ENCODE measurements at regions not wholly inside any gene's neighbourhood (a gene's known extent, or its start where the extent isn't known, plus 50 kb on each side); places are given as distances from the start of the nearest gene placed in this dataset.

DNA sequence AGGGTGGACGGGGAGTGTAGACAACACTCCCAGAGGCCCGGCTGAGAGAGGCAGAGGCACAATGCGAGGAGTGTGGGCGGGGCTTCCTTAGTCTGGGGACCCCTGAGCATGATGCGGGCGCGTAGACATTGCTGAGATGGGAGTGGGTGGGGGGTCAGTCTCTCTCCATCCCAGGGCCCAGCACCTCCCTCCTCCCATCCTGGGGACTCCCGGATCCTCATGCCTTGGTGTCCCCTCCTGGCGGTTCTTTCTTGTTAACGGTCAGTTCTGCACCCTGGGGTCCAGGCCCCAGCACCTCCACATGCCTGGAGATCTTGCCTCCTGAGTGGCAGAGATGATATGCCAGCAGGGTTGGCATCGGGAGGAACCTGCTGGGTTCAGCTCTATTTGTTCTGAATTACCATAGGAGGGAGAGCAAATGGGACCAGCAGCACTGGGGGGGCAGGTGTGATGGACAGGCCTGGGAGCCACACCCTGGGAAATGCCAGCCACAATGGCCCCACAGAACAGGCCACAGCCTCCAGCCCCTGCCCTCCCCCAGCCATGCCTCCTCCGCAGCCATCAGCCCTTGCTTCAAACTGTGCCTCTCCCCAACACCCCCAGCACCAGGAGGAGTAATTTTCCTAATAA, 55.7 kb downstream of the RTL6 start:
- DNase-seq = no peak

DNA sequence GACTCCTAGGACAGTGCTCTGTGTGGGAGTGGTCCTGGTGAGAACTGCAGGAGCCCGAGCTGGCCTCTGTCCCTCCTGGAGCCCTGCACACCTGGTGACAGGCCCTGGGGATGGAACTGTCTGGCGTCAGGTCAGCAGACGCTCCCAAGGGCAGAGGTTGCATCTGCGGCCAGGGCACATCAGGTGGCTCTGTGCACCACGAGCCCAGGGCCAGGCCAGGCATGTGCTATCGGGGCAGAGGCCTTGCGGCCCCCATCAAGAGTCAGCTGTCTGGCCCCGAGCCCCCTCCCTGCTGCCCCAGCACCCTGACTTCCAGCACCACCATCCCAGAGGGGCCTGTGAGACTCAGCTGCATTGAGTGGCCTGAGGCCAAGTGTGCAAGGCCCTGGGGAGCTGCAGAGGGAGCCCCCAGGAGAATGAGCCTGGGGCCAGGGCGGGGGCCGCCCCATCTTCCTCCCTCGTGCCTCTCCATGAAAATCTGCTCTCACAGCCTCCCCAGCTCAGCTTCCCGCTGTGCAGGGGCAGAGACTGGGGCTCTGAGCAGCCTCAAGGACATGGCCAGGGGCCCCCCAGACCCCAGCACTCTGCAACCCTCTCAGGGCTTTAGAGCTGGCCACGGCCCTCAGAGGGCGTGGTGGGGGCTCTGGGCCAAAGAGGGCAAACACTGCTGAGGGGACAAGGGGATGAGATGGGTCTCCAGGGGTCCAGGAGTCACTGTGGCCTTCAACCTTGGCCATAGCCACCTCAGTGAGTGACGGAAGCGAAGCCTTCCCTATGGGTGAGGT, 56.4 kb downstream of the RTL6 start:
- no peak for DNase-seq

DNA sequence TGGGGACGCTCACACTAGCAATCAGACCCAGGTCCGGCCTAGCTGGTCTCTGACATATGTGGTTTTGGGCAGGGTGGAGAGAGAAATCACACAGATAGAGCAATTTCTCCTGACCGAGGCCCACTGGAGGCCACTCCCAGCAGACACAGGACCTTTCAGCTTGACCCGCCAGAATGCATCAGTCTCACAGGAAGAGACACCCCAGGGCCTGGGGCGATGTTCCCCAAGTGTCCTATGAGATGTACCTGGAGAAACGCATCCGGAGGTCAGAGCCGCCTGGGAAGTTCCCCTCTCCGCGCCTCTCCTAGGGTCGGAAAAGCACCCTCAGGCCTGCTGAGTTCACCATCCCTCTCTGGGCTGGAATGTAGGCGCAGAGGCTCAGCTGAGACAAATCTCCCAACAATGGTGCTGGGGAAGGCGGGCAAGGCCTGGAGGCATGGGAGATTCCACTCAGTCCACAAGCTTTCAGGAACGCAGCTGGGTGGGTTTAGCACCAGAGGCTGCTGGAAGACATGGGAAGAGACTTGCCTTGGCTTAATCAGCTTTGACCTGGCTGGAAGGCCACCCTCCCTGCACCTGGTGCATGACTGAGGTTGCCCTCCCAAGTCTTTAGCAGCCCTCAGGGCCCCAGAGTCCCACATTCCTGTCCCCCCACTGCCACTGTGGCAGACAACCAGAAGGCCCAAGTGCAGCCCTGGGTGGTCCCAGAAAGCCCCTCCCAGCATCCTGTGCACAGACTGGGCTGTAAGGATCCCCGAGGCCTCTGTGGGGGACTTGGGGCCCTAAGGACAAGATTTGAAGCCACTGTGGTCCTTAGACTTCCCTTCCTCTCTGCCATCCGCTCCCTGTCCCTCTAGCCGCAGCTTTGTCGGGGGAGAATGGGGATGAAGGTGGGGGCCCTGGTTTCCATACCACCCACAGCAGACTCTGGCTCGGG, 57.5 kb downstream of the RTL6 start:
- no peak for DNase-seq

DNA sequence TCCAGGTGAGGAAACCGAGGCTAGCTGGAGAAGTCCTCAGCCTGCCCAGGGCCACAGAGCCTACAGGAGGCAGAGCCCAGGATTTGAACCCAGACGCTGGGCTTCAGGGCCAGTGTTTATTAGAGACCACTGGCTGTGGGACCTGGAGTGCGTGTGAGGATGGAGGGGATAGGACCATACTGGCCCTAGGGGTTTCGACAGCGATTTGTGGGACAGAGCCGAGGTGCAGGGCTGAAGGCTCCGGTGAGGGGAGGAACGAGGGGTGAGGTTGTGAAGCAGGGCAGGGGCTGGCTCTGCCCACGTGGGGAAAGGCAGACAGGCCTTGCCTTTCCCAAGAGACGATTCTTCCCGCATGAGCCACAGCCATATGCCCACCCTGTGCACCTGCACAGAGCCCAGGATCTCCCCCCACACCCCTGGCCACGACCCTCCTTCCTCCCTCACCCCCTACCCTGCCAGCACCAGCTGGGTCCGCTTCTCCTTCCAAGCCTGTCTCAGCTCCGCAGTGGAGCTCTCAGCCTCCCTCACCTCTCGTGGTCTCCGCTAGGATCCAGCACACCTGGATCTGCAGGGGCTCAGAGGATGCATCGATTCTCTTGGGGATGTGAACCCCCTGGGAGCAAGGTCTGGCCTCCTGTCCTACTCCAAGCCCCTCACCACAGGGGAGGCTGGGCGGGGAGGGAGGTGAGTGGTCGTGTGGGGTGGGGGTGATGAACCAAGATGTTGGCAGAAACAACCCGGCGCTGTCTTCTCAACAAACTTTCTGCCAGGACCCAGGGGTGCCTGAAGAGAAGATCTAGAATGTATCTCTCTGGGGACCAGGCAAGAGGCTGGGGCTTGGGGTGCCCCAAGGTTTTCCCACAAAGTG, 58.4 kb downstream of the RTL6 start:
- no peak for DNase-seq

DNA sequence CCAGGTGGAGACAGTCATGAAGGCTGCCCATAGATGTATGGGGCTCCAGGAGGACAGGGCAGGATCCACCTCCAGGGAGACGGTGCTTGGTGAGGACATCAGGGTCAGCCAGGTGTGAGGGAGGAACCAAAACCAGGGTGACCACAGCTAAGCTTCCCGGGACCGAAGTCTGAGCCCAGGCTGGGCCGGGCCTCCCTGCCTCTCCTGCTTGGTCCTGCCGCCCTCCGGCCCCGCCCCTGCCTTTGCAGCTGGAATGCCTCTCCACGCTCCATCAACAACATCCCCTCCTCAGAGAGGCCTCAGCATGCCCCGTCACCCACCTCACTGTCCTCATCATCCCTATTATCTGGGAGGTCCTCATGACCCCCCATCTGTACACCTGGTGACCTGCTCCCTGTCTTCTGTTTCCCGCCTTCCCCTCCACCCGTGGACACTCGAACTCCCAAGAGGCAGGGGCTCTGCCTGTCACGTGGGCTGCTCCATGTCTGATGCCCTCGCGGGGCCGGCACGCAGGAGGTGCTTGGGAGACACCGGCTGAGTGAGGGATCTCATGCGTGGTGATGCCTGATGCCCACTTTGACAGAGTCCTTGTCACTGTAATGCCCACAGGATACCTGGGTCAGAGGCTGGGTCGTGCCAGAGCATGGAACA, 59.4 kb downstream of the RTL6 start:
- no peak for DNase-seq

DNA sequence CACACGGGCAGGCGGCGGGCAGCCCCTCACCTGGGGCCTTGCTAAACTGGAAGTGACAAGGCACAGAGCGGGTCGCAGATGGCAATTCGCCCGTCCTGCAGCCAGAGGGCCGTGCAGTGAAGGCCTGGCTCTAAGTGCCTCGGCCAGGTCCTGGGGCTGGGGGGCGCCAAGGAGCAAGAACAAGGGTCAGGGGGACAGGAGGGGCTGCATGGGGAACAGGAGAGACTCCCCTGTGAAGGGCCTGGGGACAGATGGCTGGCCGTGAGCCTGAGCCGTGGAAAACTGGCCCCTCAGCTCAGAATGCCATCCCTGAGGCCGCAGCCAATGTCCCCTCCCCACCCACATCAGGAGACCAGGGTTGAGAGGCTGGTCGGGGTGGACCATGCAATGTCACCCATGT, 60.0 kb downstream of the RTL6 start:
- DNase-seq = no peak

DNA sequence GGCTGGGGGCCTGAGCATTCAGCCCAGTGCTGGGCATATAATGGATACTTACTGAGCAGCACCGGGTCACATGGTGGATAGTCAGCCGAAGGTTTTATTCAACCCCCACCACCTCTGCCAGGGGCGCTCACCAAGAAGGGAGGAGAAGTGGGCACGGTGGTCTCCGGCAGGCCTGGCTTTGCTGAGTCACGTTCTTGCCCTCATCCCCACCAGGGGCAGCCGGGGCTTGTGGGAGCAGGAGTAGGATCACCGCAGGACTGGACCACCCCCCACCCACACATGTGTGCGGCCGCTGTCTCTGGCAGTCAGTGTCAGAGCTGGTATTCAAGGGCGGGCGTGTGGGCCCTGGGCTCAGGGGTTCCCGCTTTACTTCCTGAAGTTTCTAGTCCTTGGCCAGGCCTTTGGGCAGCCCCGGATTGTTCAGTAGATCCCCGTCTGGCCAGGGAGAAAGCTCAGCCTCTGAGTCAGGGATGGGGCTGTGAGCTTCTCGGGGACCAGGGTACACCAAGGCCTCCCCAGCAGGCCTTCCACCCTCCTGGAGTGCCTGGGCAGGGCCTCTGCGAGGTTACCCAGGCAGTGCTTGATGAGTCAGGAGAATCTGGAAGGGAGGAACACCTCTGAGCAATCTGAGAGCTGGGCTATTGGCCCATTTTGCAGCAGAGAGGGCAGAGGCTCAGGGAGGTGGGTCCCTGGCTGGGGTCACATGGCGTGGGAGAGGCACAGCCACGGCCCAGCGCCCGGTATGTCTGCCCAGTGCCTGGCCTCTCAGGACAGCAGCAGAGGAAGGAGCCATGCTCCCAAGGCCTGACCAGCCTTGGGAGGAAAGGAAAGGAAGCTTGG, 60.6 kb downstream of the RTL6 start:
- no peak for DNase-seq

DNA sequence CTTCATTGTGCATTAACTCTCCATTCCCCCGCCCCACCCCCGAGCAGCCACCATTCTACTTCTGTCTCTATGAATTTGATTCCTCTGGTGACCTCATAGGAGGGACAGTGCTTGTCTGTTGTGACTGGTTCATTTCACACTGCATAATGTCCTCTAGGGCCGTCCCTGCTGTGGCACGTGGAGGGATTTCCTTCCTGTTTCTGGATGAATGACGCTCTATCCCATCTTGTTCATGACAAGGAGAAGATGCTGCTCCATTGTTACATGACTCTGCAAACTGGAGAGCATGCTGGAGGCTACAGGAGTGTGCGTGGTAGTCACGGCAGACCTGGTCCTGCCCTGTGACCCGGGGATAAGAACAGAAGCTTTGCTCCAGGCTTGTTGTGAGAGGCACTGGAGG, 61.3 kb downstream of the RTL6 start:
- DNase-seq = no peak

DNA sequence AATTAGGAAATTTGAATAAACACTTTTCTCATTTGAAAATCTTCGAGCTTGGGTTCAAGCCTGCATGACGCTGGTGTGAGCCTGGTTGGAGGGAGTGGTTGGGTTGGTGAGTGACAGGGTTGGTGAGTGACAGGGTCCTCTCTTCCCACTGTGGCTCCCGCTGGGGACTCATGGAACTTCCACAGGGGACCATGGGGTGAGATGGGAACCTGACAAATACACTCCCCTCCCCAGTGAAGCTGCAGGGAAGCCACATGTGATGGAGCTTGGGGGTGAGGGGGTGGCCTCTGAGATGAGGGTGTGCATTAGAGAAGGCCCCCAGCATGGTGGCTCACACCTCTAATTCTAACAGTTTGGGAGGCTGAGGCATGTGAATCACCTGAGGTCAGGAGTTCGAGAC, 66.8 kb downstream of the RTL6 start:
- DNase-seq = no peak

DNA sequence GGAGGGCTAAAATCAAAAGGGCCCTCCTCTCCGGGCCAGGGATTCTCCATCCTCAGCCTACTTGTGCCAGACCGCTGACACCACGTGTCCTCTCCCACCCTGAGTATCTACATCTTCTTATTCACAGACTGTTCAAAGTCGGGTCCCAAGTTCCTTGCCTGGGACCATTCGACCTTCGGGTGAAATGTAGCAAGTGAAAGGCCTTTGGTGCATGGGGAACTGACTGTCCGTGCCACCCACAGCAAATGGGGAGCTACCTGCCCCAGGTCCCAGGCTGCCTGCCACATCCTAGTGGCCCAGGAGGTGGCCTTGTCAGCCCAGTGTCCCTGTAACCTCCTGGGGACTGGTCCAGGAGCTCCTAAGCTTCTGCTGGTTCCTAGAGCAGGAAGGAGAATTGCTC, 67.3 kb downstream of the RTL6 start:
- no peak for DNase-seq

DNA sequence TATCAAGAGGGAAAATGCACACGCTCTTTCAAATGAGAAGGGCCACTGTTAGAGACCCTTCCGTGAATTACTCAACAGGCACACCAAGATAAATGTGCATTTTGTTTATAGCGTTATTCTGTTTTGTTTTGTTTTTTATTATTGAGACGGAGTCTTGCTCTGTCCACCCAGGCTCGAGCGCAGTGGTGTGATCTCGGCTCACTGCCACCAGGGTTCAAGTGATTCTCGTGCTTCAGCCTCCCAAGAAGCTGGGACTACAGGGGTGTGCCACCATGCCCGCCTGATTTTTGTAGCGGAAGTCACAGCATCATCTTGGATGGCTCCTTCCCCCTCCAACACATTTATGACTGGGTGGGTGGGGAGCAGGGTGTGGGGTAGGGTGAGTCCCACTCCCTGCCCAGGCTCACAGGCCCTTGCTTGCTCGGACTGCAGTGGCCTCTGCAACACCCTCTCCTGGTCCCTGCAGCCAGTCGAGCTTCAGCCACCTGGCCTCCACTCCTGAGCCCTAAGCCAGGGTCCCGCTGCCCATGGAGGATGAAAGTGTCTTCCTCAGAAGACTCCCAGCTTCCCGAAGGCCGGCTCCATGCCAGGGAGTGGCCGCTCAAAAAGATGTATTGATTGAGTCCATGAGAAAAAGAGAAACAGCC, 68.0 kb downstream of the RTL6 start:
- DNase-seq = no peak

DNA sequence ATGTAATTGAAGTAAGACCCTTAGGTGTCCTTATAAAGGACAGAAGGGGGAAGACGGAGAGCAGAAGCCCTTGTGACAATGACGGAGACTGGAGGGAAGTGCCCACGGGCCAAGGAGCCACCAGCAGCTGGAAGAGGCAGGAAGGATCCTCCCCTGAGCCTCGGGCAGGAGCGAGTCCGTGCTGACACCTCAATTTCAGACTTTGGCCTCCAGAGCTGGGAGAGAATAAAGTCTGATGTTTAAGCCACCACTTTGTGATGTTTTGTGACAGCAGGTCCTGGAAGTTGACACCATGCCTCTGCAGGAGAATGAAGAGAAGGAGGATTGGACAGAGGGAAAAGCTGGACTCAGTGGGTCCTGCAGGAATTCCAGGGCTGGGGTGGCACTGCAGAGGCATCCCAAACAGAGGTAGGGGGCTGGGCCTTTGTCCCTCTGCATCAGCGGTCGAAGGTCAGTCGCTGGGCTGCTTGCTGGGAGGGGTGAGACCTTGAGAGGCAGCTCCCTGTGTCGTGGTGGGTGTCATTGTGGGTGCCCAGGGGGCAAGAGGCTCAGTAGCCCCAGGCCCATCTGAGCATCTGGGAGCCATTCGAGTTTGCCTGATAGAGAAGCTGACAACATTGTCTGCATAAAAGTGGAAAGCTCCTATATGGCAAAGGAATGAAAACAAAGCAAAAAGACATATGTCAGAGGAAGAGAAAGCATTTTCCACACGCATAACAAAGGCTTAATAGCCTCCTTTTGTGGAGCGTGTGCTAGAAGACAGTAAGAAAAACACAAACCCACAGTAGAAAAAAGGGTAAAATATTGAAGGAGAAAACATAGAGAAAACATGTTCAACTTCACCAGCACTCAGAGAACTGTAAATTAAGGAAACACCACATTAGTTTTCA, 68.8 kb downstream of the RTL6 start:
- no peak for DNase-seq

DNA sequence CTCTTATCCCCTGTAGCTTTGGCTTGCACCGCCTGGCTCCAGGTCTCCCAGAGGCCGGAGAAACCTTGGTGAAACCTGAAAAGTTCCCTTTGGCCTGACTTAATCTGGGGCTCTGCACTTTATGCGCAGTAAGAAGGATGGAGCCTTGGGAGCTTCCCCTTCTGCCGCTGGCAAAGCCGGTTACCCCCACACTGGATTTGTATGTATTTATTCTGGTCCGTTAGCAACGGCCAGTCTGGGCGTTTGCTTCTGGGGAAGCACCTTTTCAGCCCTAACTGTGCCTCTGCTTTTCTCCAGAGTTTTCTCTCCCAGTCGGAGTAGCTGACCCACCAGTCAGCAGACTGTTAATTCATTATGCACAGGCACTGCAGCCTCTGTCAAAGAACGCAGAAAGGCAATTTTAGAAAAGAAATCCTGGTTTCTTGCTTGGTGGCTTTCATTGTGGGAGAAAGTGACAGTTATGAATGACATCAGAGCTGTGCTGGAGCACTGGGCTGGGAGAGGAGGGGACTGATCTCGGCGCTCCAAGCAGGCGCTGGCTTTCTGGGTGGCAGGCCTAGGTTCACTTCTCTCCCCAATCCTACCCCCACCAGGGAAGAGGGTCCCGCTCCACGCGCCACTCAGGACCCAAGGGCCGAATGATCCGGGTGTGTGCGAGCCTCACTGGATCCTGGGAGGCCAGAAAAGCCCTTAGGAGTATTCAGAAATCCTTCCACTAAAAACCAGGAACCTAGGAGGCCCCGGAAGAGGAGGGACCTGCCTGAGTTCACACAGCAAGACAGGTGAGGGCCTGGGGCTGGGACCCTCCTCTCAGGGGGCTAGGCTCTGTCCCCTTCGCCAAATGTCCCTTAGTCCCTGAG, 70.2 kb downstream of the RTL6 start:
- no peak for DNase-seq

DNA sequence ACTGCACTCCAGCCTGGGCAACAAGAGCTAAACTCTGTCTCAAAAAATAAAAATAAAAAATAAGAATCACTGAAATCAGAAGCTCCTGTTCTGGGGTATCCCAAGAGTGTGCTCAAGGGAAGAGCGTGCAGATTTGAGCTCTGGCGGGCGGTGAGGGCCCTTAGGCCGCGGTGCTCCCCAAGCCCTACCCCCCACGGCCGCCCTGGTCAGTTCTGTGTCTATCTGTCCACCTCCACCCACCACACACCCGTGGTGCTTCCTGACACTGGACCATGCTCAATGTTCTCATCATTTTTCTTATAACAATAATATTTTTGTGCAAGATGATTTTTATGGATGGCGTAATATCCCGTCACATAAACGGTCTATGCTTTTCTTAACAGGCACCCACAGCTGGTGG, 71.1 kb downstream of the RTL6 start:
- DNase-seq = no peak

DNA sequence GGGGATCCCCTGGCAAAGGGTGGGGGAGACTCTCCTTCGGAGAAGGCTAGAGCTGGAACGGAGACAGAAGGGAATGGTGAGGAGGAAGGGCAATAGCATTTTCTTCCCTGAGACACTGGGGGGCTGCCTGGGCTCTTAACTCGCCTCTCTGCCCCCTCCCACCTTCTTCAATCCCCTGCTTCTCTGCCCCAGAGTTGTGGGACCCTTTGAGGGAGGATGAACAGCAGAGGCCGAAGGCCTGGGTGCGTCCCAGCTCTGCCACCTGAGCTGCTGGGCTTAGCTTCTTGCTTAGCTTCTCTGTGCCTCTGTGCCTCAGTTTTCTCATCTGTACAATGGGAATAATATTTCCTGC, 72.4 kb downstream of the RTL6 start:
- DNase-seq = no peak

DNA sequence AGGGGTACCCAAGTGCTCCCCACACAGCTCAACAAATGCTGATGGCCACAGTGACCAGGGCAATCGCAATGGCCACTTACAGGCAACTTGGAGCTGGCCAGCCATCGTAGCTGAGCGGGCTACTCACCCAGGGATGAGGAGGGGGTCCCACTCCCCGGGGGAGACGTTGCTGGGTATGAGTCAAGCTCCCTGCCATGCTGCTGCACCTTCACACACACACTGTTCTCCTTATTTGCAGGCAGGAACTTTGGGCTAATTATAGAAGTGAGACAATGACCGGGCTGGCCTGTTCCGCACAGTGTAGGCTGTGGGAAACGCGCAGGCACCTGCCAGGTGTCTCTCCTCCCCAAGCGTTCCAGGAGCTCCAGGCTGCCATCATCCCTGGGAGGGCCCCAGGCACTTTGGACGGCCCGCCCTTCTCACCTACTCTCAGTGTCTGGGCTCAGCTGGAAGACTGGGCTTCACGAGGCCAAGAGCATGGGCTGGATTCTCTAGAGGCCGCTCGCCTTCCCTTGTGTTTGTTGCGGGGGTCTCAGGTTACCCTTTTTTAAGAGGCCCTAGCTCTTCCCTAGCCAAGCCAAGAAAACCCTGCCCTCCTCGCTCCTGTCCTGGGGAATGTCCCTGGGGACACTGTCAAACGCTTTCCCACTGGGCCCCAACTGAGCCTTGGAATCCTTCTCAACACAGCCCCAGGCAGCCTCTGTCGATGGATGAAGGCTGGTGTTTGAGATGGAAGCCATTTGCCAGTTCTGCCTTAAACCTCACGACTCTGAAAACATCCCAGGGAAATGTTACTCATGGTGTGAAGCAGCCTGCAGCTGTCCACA, 73.0 kb downstream of the RTL6 start:
- no peak for DNase-seq

DNA sequence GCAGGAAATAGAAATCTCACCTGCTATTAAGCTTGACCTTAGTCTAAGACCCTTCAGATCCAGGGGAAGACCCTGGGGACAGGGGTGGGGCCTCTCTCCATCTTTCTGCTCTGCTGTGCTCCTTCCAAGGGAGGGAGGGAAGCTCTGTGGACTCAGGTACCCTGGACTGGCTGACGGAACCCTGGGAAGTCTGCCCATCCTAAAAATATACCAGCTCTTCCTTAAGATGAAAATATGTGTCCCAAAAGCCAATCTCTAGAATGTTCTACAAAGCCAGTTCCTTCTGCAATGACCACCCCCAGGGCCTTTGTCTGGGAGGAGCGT, 73.7 kb downstream of the RTL6 start:
- no peak for DNase-seq
